ENCODE measurements at regions not wholly inside any gene's neighbourhood (a gene's known extent, or its start where the extent isn't known, plus 50 kb on each side); places are given as distances from the start of the nearest gene placed in this dataset.

GRCh38 chr20:17873410-17874270 lies 95.0 kb downstream of the SNX5 start (continued):
- TF ChIP-seq ARID5B (CRISPR knock-in tag; IDR thresholded peaks at IDR 0.05): peak; percentile 63; the same call in 1 of the 2 replicates
- no peak; the same call in 1 of the 2 replicates for TF ChIP-seq ZNF639 (CRISPR knock-in tag; conservative IDR thresholded peaks at IDR 0.05)
- TF ChIP-seq TARDBP (CRISPR knock-in tag; IDR thresholded peaks at IDR 0.05): peak; percentile 74; the same call in 1 of the 2 replicates
- TF ChIP-seq HDAC2 (CRISPR knock-in tag; IDR thresholded peaks at IDR 0.05): peak; percentile 44; the same call in 1 of the 2 replicates
- TF ChIP-seq TFE3 (CRISPR knock-in tag; IDR thresholded peaks at IDR 0.05): peak; percentile 12
- TF ChIP-seq ZBTB43 (CRISPR knock-in tag; conservative IDR thresholded peaks at IDR 0.05): 0 out of 2 replicates have a peak, but pooled peaks have one; percentile 27
- peak; percentile 73 for TF ChIP-seq GATAD2A (CRISPR knock-in tag; IDR thresholded peaks at IDR 0.05)
- TF ChIP-seq FUBP1 (CRISPR knock-in tag; IDR thresholded peaks at IDR 0.05; ENCODE audit: borderline replicate concordance): peak; percentile 72; the same call in 1 of the 2 replicates
- peak; percentile 30 for TF ChIP-seq RCOR2 (CRISPR knock-in tag; IDR thresholded peaks at IDR 0.05)
- TF ChIP-seq MXD3 (CRISPR knock-in tag; IDR thresholded peaks at IDR 0.05): peak; percentile 78; the same call in 1 of the 2 replicates
- TF ChIP-seq GPBP1L1 (CRISPR knock-in tag; IDR thresholded peaks at IDR 0.05): no peak
- TF ChIP-seq ERF (CRISPR knock-in tag; IDR thresholded peaks at IDR 0.05): peak; percentile 52; the same call in 1 of the 2 replicates
- peak; percentile 48; the same call in 1 of the 2 replicates for TF ChIP-seq RXRA (CRISPR knock-in tag; IDR thresholded peaks at IDR 0.05)

All from HepG2 (cell line).